Effector memory CD4-positive, alpha-beta T cell (primary cell): ENCODE measurements at regions not wholly inside any gene's neighbourhood (a gene's known extent, or its start where the extent isn't known, plus 50 kb on each side); places are given as distances from the start of the nearest gene placed in this dataset.

Experiments
- DNase-seq, 3 donors: peaks; one replicate each; pipeline ENCODE4 v3.0.0-alpha.2; 2020
- H3K27ac ChIP-seq: 2 replicates; pipeline ENCODE4 v1.7.0; 2013; ENCODE audit warnings: mild to moderate bottlenecking, low read length, moderate library complexity; ENCODE audit not compliant: insufficient read depth, poor library complexity, severe bottlenecking
- H3K27me3 ChIP-seq: replicated peaks from 2 replicates; pipeline ENCODE4 v1.7.0; 2013; ENCODE audit warnings: mild to moderate bottlenecking, low read length; ENCODE audit not compliant: insufficient read depth, control insufficient read depth, poor library complexity, severe bottlenecking
- H3K36me3 ChIP-seq: 2 replicates; pipeline ENCODE4 v1.7.0; 2013; ENCODE audit warnings: mild to moderate bottlenecking, low read length, moderate library complexity; ENCODE audit not compliant: control insufficient read depth, insufficient read depth
- H3K4me1 ChIP-seq: 2 replicates; pipeline ENCODE4 v1.7.0; 2013; ENCODE audit warnings: low read length, mild to moderate bottlenecking; ENCODE audit not compliant: control insufficient read depth, insufficient read depth, poor library complexity, severe bottlenecking
- H3K4me3 ChIP-seq: 2 replicates; pipeline ENCODE4 v1.7.0; 2013; ENCODE audit warnings: low read length, low read depth, mild to moderate bottlenecking; ENCODE audit not compliant: insufficient read depth, poor library complexity, severe bottlenecking
- H3K9me3 ChIP-seq: 2 replicates; pipeline ENCODE4 v1.7.0; 2013; ENCODE audit warnings: mild to moderate bottlenecking, low read length, moderate library complexity; ENCODE audit not compliant: control insufficient read depth

GRCh38 chr14:62027958-62028357 lies 265.7 kb downstream of the SNAPC1 start:
- H3K9me3 ChIP-seq = no peaks in the 10 kb centered on the region
- DNase-seq = no peak
- H3K4me1 ChIP-seq = no peaks in the 10 kb centered on the region
- H3K36me3 ChIP-seq = no peaks in the 10 kb centered on the region
- H3K27me3 ChIP-seq = no peaks in the 10 kb centered on the region
- H3K4me3 ChIP-seq = no peak overlapping the region
- no peak overlapping the region for H3K27ac ChIP-seq

DNA sequence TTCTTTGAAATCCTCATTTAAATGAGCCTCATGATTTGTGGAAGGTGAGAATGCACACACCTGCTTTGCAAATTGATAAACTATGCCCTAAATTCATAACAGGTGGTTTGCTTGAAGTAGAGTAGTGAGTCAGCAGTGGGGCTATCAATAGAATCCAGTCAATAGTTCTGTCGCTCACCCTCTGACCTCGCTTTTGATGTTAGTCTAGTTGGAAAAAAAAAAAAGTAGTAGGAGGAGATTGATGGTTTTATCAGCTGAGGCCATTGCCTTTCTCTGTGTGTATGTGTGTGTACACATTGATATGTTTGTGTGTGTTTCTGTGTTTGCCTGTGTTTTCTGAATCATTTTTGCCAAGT lies 267.3 kb downstream of the SNAPC1 start:
- Histone ChIP-seq H3K4me1 (no peaks in the 10 kb centered on the region), H3K9me3 (no peaks in the 10 kb centered on the region), H3K27me3 (no peaks in the 10 kb centered on the region), H3K27ac (no peak overlapping the region), H3K4me3 (no peak overlapping the region), H3K36me3 (no peaks in the 10 kb centered on the region)
- DNase-seq = no peak

DNA sequence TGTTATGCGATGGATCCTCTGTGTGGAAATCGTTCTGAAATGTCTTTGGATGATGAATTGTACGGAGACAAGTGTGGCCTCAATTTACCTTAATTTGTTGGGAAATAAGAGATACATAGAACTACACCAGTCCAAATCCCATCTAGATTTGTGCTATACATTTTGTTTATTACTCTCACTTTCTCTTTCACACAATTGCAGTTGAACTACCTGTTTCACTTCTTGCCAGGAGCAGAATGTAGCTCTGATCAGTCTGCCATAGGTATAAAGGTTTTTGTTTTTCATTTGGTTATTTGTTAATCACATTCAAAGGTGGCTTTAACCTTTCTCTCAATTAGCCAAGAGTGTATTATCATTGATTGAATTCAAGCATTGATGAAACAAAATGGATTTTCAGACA lies 268.2 kb downstream of the SNAPC1 start:
- H3K4me3 ChIP-seq = no peak overlapping the region
- H3K27ac ChIP-seq = no peak overlapping the region
- DNase-seq = no peak
- H3K27me3 ChIP-seq = no peaks in the 10 kb centered on the region
- no peaks in the 10 kb centered on the region for H3K4me1 ChIP-seq
- H3K9me3 ChIP-seq = no peaks in the 10 kb centered on the region
- H3K36me3 ChIP-seq = no peaks in the 10 kb centered on the region

- Histone ChIP-seq H3K27me3 (no peaks in the 10 kb centered on the region), H3K27ac (no peak overlapping the region), H3K4me3 (no peak overlapping the region), H3K36me3 (no peaks in the 10 kb centered on the region), H3K9me3 (no peaks in the 10 kb centered on the region), H3K4me1 (no peaks in the 10 kb centered on the region)
- DNase-seq = no peak
These were observed 269.3 kb downstream of the SNAPC1 start for GRCh38 chr14:62031504-62031903.

- Histone ChIP-seq H3K27ac (no peak overlapping the region), H3K4me3 (no peak overlapping the region), H3K27me3 (no peaks in the 10 kb centered on the region), H3K9me3 (no peaks in the 10 kb centered on the region), H3K36me3 (no peaks in the 10 kb centered on the region), H3K4me1 (no peaks in the 10 kb centered on the region)
- no peak for DNase-seq
These were observed 291.0 kb downstream of the SNAPC1 start for GRCh38 chr14:62053188-62053587.

GRCh38 chr14:62056789-62057188 lies 294.6 kb downstream of the SNAPC1 start:
- DNase-seq = no peak
- Histone ChIP-seq H3K4me1 (no peaks in the 10 kb centered on the region), H3K4me3 (no peak overlapping the region), H3K27me3 (no peaks in the 10 kb centered on the region), H3K36me3 (no peaks in the 10 kb centered on the region), H3K27ac (no peak overlapping the region), H3K9me3 (no peaks in the 10 kb centered on the region)

DNA sequence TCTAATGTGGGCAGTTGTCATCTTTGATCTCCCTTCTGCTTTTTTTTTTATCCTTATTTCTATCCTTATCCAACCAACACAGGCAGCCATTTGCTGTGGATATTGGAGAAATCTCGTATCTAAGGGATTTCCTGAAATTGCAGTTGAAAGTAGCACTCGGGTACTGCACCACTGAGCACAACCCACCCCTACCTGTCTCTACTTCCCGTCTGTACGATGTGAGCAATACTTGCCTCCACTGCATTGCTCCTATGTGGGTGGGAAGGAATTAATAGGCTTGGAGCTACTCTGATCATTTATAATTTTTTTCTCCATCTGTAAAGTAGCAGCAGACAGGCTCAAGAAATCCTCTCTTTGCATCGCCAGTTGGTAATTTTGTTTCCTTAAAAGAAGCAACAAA lies 300.4 kb downstream of the SNAPC1 start:
- H3K4me3 ChIP-seq = no peak overlapping the region
- H3K4me1 ChIP-seq = no peaks in the 10 kb centered on the region
- no peaks in the 10 kb centered on the region for H3K9me3 ChIP-seq
- no peaks in the 10 kb centered on the region for H3K36me3 ChIP-seq
- H3K27ac ChIP-seq = no peak overlapping the region
- no peaks in the 10 kb centered on the region for H3K27me3 ChIP-seq
- no peak for DNase-seq

- no peak for DNase-seq
- no peaks in the 10 kb centered on the region for H3K4me1 ChIP-seq
- no peaks in the 10 kb centered on the region for H3K36me3 ChIP-seq
- no peaks in the 10 kb centered on the region for H3K27me3 ChIP-seq
- no peak overlapping the region for H3K27ac ChIP-seq
- no peaks in the 10 kb centered on the region for H3K9me3 ChIP-seq
- H3K4me3 ChIP-seq = no peak overlapping the region
These were observed 302.6 kb downstream of the SNAPC1 start for GRCh38 chr14:62064751-62065323.

DNA sequence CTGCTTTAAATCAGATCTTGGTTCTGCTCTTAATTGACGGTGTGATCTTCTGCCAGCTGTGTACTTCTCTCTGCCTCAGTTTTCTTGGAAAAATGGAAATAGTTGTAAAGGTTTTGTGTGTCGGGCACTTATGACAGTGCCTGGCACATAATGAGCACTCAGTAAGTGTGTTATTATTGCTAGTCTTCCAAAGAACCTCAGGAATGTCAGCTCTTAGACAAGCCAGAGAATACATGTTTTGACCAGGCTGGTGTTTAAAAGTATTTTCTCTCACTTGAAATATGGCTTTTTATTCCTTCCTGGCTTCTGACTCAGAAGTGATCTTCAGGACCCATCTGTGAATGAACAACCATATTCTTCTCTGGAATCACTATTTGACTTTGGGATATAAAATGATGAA lies 304.1 kb downstream of the SNAPC1 start:
- Histone ChIP-seq H3K4me1 (no peaks in the 10 kb centered on the region), H3K27ac (no peak overlapping the region), H3K4me3 (no peak overlapping the region), H3K27me3 (no peaks in the 10 kb centered on the region), H3K9me3 (no peaks in the 10 kb centered on the region), H3K36me3 (no peaks in the 10 kb centered on the region)
- DNase-seq = no peak

DNA sequence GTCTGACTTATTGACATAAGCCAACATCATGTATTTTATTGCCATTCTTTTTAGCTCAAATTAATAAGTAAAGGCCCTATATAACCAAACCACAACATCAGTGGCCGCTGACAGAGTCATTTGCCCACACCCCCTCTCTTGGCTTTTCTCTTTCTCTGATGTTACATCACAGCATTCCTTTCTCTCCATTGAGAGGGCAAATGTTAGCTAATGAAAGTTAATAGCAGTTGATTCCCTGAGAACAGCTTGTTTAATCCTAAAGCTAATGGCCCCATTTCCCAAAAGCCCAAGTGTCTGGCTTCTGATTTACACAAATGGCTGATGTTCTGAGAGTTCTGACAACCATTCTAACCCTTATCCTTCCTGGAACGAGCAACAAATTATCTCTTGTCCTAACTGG lies 308.8 kb downstream of the SNAPC1 start:
- H3K27ac ChIP-seq = no peak overlapping the region
- DNase-seq = no peak
- no peaks in the 10 kb centered on the region for H3K36me3 ChIP-seq
- no peaks in the 10 kb centered on the region for H3K9me3 ChIP-seq
- no peak overlapping the region for H3K4me3 ChIP-seq
- no peaks in the 10 kb centered on the region for H3K27me3 ChIP-seq
- no peaks in the 10 kb centered on the region for H3K4me1 ChIP-seq

DNA sequence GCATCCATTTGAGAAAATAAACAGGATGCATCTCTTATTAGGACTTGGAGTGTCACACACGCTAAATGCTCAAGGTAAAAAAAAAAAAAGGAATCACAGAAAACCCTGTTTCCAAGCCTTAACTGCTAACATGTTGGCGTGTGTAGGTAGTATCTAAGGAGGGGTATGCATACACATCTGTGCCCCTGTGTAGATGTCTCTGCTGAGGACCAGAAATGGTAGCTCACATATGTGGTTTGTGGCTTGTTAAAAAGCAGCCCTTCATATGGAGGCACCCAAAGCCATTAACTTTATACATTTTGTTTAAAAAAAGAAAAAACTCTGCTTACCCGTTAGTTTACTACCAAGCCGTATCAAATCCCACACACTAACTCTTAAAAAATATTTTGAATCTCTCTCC lies 314.1 kb downstream of the SNAPC1 start:
- H3K36me3 ChIP-seq = no peaks in the 10 kb centered on the region
- no peaks in the 10 kb centered on the region for H3K4me1 ChIP-seq
- H3K9me3 ChIP-seq = no peaks in the 10 kb centered on the region
- no peak overlapping the region for H3K4me3 ChIP-seq
- no peak for DNase-seq
- H3K27me3 ChIP-seq = no peaks in the 10 kb centered on the region
- no peak overlapping the region for H3K27ac ChIP-seq
